WTC11 (cell line): ENCODE measurements at regions not wholly inside any gene's neighbourhood (a gene's known extent, or its start where the extent isn't known, plus 50 kb on each side); places are given as distances from the start of the nearest gene placed in this dataset.

Source experiments
- ATAC-seq: fragments of 200-7000 bp; cut with Tn5 transposase; 2 replicates; pipeline ENCODE4 v1.10.0; 2021; ENCODE audit warnings: mild to moderate bottlenecking, moderate library complexity
- CTCF ChIA-PET: fragments of 300-600 bp; sonication (Branson Sonifier 250); formaldehyde crosslinking; loops from one replicate; lab custom pipeline; 2021; ENCODE audit warnings: antibody characterized with exemption; lab: Charles Lee
- POLR2A ChIA-PET: fragments of 350-600 bp; sonication (Branson Sonifier 250); formaldehyde crosslinking; loops from one replicate; lab custom pipeline; 2021; ENCODE audit warnings: antibody characterized with exemption; lab: Charles Lee
- DNase-seq: peaks from one replicate; pipeline ENCODE4 v3.0.0; 2021; ENCODE audit warnings: low spot score
- H3K27ac Mint-ChIP-seq: 2 replicates; pipeline ENCODE4 v1.8.0; 2021; ENCODE audit warnings: mixed read lengths
- H3K27me3 Mint-ChIP-seq: 2 replicates; pipeline ENCODE4 v1.8.0; 2021; ENCODE audit warnings: low read depth, mild to moderate bottlenecking, moderate library complexity, mixed read lengths
- H3K36me3 Mint-ChIP-seq: 2 replicates; pipeline ENCODE4 v1.8.0; 2021; ENCODE audit warnings: mixed read lengths
- H3K4me1 Mint-ChIP-seq: 2 replicates; pipeline ENCODE4 v1.8.0; 2022; ENCODE audit warnings: mixed read lengths
- H3K4me3 Mint-ChIP-seq: 2 replicates; pipeline ENCODE4 v1.8.0; 2021; ENCODE audit warnings: mild to moderate bottlenecking, moderate library complexity, mixed read lengths
- H3K9me3 Mint-ChIP-seq: 2 replicates; pipeline ENCODE4 v1.8.0; 2021; ENCODE audit warnings: mixed read lengths
- ATF1 ChIP-seq: sonication (generic); formaldehyde crosslinking; IDR thresholded peaks from 2 replicates; pipeline ENCODE4 v1.8.1; 2023; ENCODE audit warnings: mild to moderate bottlenecking, moderate library complexity, missing genetic modification reagents
- CREB1 ChIP-seq: sonication (generic); formaldehyde crosslinking; IDR thresholded peaks from 2 replicates; pipeline ENCODE4 v1.8.0; 2023; ENCODE audit warnings: mild to moderate bottlenecking, missing genetic modification reagents
- ESRRA ChIP-seq: sonication (generic); formaldehyde crosslinking; IDR thresholded peaks from 2 replicates; pipeline ENCODE4 v1.8.1; 2022; ENCODE audit warnings: mild to moderate bottlenecking, missing genetic modification reagents, borderline replicate concordance
- GRHL2 ChIP-seq: fragments of 250-450 bp; sonication (Bioruptor Pico); IDR thresholded peaks from 2 replicates; pipeline ENCODE4 v1.8.0; 2022; ENCODE audit warnings: mild to moderate bottlenecking, moderate library complexity; ENCODE audit not compliant: insufficient replicate concordance, severe bottlenecking
- GTF2I ChIP-seq: fragments of 250-450 bp; sonication (Bioruptor Pico); conservative IDR thresholded peaks from 2 replicates; pipeline ENCODE4 v1.4.0; 2021; ENCODE audit warnings: mild to moderate bottlenecking
- JUN ChIP-seq: sonication (generic); formaldehyde crosslinking; IDR thresholded peaks from 2 replicates; pipeline ENCODE4 v1.8.0; 2023; ENCODE audit warnings: mild to moderate bottlenecking, missing genetic modification reagents
- MYBL2 ChIP-seq: sonication (generic); formaldehyde crosslinking; IDR thresholded peaks from 2 replicates; pipeline ENCODE4 v1.8.1; 2023; ENCODE audit warnings: mild to moderate bottlenecking, moderate library complexity, missing genetic modification reagents
- NFE2L1 ChIP-seq: sonication (generic); formaldehyde crosslinking; IDR thresholded peaks from 2 replicates; pipeline ENCODE4 v1.8.1; 2023; ENCODE audit warnings: missing genetic modification reagents
- OVOL2 ChIP-seq: fragments of 250-450 bp; sonication (Bioruptor Pico); IDR thresholded peaks from 2 replicates; pipeline ENCODE4 v1.9.0; 2021; ENCODE audit warnings: mild to moderate bottlenecking, borderline replicate concordance
- PRRX2 ChIP-seq: fragments of 250-450 bp; sonication (Bioruptor Pico); IDR thresholded peaks from 2 replicates; pipeline ENCODE4 v1.8.0; 2021; ENCODE audit warnings: mild to moderate bottlenecking
- ZNF219 ChIP-seq: sonication (generic); formaldehyde crosslinking; IDR thresholded peaks from 2 replicates; pipeline ENCODE4 v1.8.0; 2023; ENCODE audit warnings: missing genetic modification reagents, mild to moderate bottlenecking, borderline replicate concordance
- ZNF671 ChIP-seq: fragments of 250-450 bp; sonication (Bioruptor Pico); IDR thresholded peaks from 2 replicates; pipeline ENCODE4 v1.8.0; 2021; ENCODE audit warnings: mild to moderate bottlenecking
- TF ChIP-seq, protein P1 (sequence below): sonication (generic); formaldehyde crosslinking; IDR thresholded peaks from 2 replicates; pipeline ENCODE4 v1.8.0; 2023; ENCODE audit warnings: missing genetic modification reagents
- TF ChIP-seq, protein P2 (sequence below): sonication (generic); formaldehyde crosslinking; IDR thresholded peaks from 2 replicates; pipeline ENCODE4 v1.8.0; 2023; ENCODE audit warnings: missing genetic modification reagents, mild to moderate bottlenecking, borderline replicate concordance
- TF ChIP-seq, protein P3 (sequence below): sonication (generic); formaldehyde crosslinking; IDR thresholded peaks from 2 replicates; pipeline ENCODE4 v1.8.1; 2022; ENCODE audit warnings: low read depth, mild to moderate bottlenecking, moderate library complexity, missing genetic modification reagents, borderline replicate concordance
- TF ChIP-seq, protein P4 (sequence below): fragments of 200-600 bp; IDR thresholded peaks from 2 replicates; pipeline ENCODE4 v1.8.0; 2022; ENCODE audit warnings: antibody characterized with exemption
- TF ChIP-seq, protein P5 (sequence below): sonication (generic); formaldehyde crosslinking; IDR thresholded peaks from 2 replicates; pipeline ENCODE4 v1.8.0; 2023; ENCODE audit warnings: mild to moderate bottlenecking, missing genetic modification reagents
- TF ChIP-seq, protein P6 (sequence below): sonication (generic); formaldehyde crosslinking; IDR thresholded peaks from 2 replicates; pipeline ENCODE4 v1.8.1; 2023; ENCODE audit warnings: mild to moderate bottlenecking, missing genetic modification reagents
- TF ChIP-seq, protein P7 (sequence below): sonication (generic); formaldehyde crosslinking; IDR thresholded peaks from 2 replicates; pipeline ENCODE4 v1.8.1; 2023; ENCODE audit warnings: mild to moderate bottlenecking, moderate library complexity, missing genetic modification reagents

DNA sequence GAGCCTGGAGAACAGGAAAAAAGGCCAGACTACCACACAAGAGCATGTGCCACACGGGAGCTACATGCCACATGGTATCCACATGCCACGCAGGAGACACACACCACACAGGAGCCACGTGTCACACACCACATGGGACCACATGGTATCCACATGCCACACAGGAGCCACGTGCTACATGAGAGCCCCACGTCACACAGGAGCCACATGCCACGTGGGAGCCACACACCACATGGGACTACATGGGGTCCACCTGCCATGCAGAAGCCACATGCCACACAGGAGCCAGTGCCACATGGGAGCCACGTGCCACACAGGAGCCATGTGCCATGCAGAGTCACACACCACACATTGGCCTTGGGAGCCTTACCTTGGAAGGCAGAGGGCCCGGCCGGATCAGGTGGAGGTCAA lies 244.4 kb upstream of the PPP2R2D start:
- POLR2A ChIA-PET, result no interaction called here
- no peak overlapping the region for H3K4me3 Mint-ChIP-seq
- CTCF ChIA-PET, result interaction anchor here (1.4 kb wide), 1 partner anchor 14 kb away, joined by 4 read pairs; no protein-coding TSS in a partner anchor
- peaks cover 14% of the 10 kb centered on the region for H3K9me3 Mint-ChIP-seq
- no peak overlapping the region for H3K27ac Mint-ChIP-seq
- peaks cover 39% of the 10 kb centered on the region for H3K4me1 Mint-ChIP-seq
- H3K36me3 Mint-ChIP-seq, result peaks cover 11% of the 10 kb centered on the region; the same call in 1 of the 2 replicates
- DNase-seq (no peak), ATAC-seq (no peak)
- TF ChIP-seq ZNF219 (CRISPR knock-in tag) (no peak), ATF1 (CRISPR knock-in tag) (no peak), CREB1 (CRISPR knock-in tag) (no peak), GRHL2 (no peak)
- TF ChIP-seq, protein P1, sequence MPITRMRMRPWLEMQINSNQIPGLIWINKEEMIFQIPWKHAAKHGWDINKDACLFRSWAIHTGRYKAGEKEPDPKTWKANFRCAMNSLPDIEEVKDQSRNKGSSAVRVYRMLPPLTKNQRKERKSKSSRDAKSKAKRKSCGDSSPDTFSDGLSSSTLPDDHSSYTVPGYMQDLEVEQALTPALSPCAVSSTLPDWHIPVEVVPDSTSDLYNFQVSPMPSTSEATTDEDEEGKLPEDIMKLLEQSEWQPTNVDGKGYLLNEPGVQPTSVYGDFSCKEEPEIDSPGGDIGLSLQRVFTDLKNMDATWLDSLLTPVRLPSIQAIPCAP, result no peak
- peaks cover 7% of the 10 kb centered on the region for H3K27me3 Mint-ChIP-seq

DNA sequence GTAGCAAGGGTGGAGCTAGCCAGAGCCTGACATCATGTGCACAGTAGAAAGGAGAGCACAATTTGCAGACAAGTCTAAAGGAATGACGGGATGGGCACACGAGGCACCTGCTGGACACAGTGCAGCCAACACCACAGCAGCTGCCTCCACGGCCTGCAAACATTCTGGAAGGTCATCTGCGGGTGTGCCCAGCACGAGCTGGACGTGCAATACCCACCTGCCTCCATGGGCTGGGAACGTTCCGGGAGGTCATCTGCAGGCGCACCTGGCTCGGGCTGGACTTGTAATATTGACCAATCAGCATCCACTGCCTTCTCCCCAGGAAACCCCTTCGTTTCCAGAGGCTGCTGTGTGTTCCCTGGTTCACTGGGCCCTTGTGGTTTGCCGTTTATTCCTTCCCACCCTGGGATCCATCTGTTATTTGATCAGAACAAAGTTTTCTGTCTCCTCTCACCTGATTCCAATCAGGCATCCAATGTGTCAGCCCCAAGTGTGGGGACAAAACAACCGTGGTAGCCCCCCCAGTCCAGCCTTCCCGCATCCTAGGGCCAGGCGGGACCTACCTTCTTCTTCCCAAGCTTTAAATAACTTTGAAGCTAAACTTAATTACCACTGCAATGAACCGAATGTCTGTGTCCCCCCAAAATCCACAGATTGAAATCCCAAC lies 243.4 kb upstream of the PPP2R2D start:
- H3K27ac Mint-ChIP-seq, result no peak overlapping the region
- H3K36me3 Mint-ChIP-seq, result peaks cover 11% of the 10 kb centered on the region; the same call in 1 of the 2 replicates
- peaks cover 14% of the 10 kb centered on the region for H3K9me3 Mint-ChIP-seq
- DNase-seq, result no peak
- H3K4me1 Mint-ChIP-seq, result peaks cover 29% of the 10 kb centered on the region
- H3K27me3 Mint-ChIP-seq, result peaks cover 7% of the 10 kb centered on the region
- ChIA-PET CTCF (no interaction called here), POLR2A (no interaction called here)
- no peak for ATAC-seq
- H3K4me3 Mint-ChIP-seq, result no peak overlapping the region
- TF ChIP-seq, protein P2, sequence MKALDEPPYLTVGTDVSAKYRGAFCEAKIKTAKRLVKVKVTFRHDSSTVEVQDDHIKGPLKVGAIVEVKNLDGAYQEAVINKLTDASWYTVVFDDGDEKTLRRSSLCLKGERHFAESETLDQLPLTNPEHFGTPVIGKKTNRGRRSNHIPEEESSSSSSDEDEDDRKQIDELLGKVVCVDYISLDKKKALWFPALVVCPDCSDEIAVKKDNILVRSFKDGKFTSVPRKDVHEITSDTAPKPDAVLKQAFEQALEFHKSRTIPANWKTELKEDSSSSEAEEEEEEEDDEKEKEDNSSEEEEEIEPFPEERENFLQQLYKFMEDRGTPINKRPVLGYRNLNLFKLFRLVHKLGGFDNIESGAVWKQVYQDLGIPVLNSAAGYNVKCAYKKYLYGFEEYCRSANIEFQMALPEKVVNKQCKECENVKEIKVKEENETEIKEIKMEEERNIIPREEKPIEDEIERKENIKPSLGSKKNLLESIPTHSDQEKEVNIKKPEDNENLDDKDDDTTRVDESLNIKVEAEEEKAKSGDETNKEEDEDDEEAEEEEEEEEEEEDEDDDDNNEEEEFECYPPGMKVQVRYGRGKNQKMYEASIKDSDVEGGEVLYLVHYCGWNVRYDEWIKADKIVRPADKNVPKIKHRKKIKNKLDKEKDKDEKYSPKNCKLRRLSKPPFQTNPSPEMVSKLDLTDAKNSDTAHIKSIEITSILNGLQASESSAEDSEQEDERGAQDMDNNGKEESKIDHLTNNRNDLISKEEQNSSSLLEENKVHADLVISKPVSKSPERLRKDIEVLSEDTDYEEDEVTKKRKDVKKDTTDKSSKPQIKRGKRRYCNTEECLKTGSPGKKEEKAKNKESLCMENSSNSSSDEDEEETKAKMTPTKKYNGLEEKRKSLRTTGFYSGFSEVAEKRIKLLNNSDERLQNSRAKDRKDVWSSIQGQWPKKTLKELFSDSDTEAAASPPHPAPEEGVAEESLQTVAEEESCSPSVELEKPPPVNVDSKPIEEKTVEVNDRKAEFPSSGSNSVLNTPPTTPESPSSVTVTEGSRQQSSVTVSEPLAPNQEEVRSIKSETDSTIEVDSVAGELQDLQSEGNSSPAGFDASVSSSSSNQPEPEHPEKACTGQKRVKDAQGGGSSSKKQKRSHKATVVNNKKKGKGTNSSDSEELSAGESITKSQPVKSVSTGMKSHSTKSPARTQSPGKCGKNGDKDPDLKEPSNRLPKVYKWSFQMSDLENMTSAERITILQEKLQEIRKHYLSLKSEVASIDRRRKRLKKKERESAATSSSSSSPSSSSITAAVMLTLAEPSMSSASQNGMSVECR (CRISPR knock-in tag), result no peak
- no peak for TF ChIP-seq GTF2I
- no peak for TF ChIP-seq JUN (CRISPR knock-in tag)
- TF ChIP-seq, protein P3, sequence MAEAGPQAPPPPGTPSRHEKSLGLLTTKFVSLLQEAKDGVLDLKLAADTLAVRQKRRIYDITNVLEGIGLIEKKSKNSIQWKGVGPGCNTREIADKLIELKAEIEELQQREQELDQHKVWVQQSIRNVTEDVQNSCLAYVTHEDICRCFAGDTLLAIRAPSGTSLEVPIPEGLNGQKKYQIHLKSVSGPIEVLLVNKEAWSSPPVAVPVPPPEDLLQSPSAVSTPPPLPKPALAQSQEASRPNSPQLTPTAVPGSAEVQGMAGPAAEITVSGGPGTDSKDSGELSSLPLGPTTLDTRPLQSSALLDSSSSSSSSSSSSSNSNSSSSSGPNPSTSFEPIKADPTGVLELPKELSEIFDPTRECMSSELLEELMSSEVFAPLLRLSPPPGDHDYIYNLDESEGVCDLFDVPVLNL (CRISPR knock-in tag), result no peak
- TF ChIP-seq ZNF671 (CRISPR knock-in tag), result no peak
- TF ChIP-seq OVOL2, result no peak
- TF ChIP-seq, protein P4, sequence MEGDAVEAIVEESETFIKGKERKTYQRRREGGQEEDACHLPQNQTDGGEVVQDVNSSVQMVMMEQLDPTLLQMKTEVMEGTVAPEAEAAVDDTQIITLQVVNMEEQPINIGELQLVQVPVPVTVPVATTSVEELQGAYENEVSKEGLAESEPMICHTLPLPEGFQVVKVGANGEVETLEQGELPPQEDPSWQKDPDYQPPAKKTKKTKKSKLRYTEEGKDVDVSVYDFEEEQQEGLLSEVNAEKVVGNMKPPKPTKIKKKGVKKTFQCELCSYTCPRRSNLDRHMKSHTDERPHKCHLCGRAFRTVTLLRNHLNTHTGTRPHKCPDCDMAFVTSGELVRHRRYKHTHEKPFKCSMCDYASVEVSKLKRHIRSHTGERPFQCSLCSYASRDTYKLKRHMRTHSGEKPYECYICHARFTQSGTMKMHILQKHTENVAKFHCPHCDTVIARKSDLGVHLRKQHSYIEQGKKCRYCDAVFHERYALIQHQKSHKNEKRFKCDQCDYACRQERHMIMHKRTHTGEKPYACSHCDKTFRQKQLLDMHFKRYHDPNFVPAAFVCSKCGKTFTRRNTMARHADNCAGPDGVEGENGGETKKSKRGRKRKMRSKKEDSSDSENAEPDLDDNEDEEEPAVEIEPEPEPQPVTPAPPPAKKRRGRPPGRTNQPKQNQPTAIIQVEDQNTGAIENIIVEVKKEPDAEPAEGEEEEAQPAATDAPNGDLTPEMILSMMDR, result no peak
- TF ChIP-seq, protein P5, sequence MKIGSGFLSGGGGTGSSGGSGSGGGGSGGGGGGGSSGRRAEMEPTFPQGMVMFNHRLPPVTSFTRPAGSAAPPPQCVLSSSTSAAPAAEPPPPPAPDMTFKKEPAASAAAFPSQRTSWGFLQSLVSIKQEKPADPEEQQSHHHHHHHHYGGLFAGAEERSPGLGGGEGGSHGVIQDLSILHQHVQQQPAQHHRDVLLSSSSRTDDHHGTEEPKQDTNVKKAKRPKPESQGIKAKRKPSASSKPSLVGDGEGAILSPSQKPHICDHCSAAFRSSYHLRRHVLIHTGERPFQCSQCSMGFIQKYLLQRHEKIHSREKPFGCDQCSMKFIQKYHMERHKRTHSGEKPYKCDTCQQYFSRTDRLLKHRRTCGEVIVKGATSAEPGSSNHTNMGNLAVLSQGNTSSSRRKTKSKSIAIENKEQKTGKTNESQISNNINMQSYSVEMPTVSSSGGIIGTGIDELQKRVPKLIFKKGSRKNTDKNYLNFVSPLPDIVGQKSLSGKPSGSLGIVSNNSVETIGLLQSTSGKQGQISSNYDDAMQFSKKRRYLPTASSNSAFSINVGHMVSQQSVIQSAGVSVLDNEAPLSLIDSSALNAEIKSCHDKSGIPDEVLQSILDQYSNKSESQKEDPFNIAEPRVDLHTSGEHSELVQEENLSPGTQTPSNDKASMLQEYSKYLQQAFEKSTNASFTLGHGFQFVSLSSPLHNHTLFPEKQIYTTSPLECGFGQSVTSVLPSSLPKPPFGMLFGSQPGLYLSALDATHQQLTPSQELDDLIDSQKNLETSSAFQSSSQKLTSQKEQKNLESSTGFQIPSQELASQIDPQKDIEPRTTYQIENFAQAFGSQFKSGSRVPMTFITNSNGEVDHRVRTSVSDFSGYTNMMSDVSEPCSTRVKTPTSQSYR (CRISPR knock-in tag), result no peak
- TF ChIP-seq PRRX2, result no peak
- no peak for TF ChIP-seq ESRRA
- TF ChIP-seq MYBL2 (CRISPR knock-in tag), result no peak
- TF ChIP-seq, protein P6, sequence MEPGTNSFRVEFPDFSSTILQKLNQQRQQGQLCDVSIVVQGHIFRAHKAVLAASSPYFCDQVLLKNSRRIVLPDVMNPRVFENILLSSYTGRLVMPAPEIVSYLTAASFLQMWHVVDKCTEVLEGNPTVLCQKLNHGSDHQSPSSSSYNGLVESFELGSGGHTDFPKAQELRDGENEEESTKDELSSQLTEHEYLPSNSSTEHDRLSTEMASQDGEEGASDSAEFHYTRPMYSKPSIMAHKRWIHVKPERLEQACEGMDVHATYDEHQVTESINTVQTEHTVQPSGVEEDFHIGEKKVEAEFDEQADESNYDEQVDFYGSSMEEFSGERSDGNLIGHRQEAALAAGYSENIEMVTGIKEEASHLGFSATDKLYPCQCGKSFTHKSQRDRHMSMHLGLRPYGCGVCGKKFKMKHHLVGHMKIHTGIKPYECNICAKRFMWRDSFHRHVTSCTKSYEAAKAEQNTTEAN, result no peak
- TF ChIP-seq NFE2L1 (CRISPR knock-in tag), result no peak
- TF ChIP-seq, protein P7, sequence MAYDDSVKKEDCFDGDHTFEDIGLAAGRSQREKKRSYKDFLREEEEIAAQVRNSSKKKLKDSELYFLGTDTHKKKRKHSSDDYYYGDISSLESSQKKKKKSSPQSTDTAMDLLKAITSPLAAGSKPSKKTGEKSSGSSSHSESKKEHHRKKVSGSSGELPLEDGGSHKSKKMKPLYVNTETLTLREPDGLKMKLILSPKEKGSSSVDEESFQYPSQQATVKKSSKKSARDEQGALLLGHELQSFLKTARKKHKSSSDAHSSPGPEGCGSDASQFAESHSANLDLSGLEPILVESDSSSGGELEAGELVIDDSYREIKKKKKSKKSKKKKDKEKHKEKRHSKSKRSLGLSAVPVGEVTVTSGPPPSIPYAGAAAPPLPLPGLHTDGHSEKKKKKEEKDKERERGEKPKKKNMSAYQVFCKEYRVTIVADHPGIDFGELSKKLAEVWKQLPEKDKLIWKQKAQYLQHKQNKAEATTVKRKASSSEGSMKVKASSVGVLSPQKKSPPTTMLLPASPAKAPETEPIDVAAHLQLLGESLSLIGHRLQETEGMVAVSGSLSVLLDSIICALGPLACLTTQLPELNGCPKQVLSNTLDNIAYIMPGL (CRISPR knock-in tag), result no peak
